ENCODE measurements at regions not wholly inside any gene's neighbourhood (a gene's known extent, or its start where the extent isn't known, plus 50 kb on each side); places are given as distances from the start of the nearest gene placed in this dataset.
"Not testable (repeated sequence)": the region's sequence is repeated elsewhere in the genome, so short reads cannot be mapped to it uniquely, and the experiment has no call there.

GRCh38 chr1:217123340-217123739 lies 400.1 kb upstream of the ESRRG start:
- not testable (repeated sequence) for TF ChIP-seq POLR2A, CTCF (IDR thresholded peaks at IDR 0.05)
